SU-DHL-6 (cell line): ENCODE measurements at regions not wholly inside any gene's neighbourhood (a gene's known extent, or its start where the extent isn't known, plus 50 kb on each side); places are given as distances from the start of the nearest gene placed in this dataset.

Experiments used
- H2AFZ ChIP-seq: fragments of 200-600 bp; sonication (generic); 2 replicates; pipeline ENCODE4 v1.6.1; 2014; ENCODE audit warnings: low read depth, mild to moderate bottlenecking, moderate library complexity, mixed read lengths, antibody characterized with exemption, low read length; ENCODE audit not compliant: severe bottlenecking
- H3F3A ChIP-seq: fragments of 200-600 bp; shearing (Covaris generic); 2 replicates; pipeline ENCODE4 v1.6.0; 2016; ENCODE audit warnings: antibody characterized with exemption, mild to moderate bottlenecking; ENCODE audit not compliant: insufficient read depth
- H3K27ac ChIP-seq: fragments of 200-600 bp; sonication (generic); 2 replicates; pipeline ENCODE4 v1.5.1; 2016; ENCODE audit warnings: low read depth, mild to moderate bottlenecking, low read length, moderate library complexity, mixed read lengths
- H3K27me3 ChIP-seq: fragments of 200-600 bp; sonication (generic), shearing (Covaris generic); 2 replicates; pipeline ENCODE4 v1.6.0; 2014; ENCODE audit warnings: mild to moderate bottlenecking, low read length
- H3K36me3 ChIP-seq: fragments of 200-600 bp; sonication (generic); 2 replicates; pipeline ENCODE4 v1.6.1; 2014; ENCODE audit warnings: mild to moderate bottlenecking, low read length, mixed read lengths
- H3K4me2 ChIP-seq: fragments of 300-600, 200-600 bp; shearing (Covaris generic), sonication (generic); 2 replicates; pipeline ENCODE4 v1.6.0; 2014; ENCODE audit warnings: low read length, low read depth, mild to moderate bottlenecking; ENCODE audit not compliant: poor library complexity, severe bottlenecking
- H3K4me3 ChIP-seq: fragments of 200-600 bp; sonication (generic); 2 replicates; pipeline ENCODE4 v1.5.1; 2014; ENCODE audit warnings: antibody characterized with exemption, low read length, mild to moderate bottlenecking, mixed read lengths; ENCODE audit not compliant: insufficient read depth, poor library complexity, severe bottlenecking
- H3K79me2 ChIP-seq: fragments of 200-600 bp; sonication (generic); 2 replicates; pipeline ENCODE4 v1.6.1; 2014; ENCODE audit warnings: mild to moderate bottlenecking, low read length, moderate library complexity; ENCODE audit not compliant: insufficient read depth
- H3K9ac ChIP-seq: fragments of 200-600 bp; sonication (generic); 2 replicates; pipeline ENCODE4 v1.7.0; 2014; ENCODE audit warnings: mild to moderate bottlenecking, low read length
- H3K9me2 ChIP-seq: fragments of 200-600 bp; sonication (generic); replicated peaks from 2 replicates; pipeline ENCODE4 v1.6.1; 2014; ENCODE audit warnings: low read length; ENCODE audit not compliant: insufficient read depth
- H3K9me3 ChIP-seq: fragments of 200-600 bp; sonication (generic); 2 replicates; pipeline ENCODE4 v1.6.1; 2014; ENCODE audit warnings: low read length, mixed read lengths; ENCODE audit not compliant: insufficient read depth
- H4K20me1 ChIP-seq: fragments of 200-600 bp; sonication (generic); 2 replicates; pipeline ENCODE4 v1.6.1; 2014; ENCODE audit warnings: low read depth, mild to moderate bottlenecking, antibody characterized with exemption, low read length, moderate library complexity, mixed read lengths
- CTCF ChIP-seq: fragments of 200-600 bp; sonication (generic); IDR thresholded peaks from one replicate; pipeline ENCODE4 v1.5.1; 2017; ENCODE audit warnings: antibody characterized with exemption, mild to moderate bottlenecking, low read length, moderate library complexity; ENCODE audit not compliant: insufficient read depth, poor library complexity, severe bottlenecking
- EZH2phosphoT487 ChIP-seq: fragments of 200-600 bp; sonication (generic), shearing (Covaris generic); conservative IDR thresholded peaks from 2 replicates; pipeline ENCODE4 v1.6.1; 2018; ENCODE audit warnings: mild to moderate bottlenecking, antibody characterized with exemption, low read length, moderate library complexity, mixed read lengths

GRCh38 chr6:21898107-21898796 is 304.7 kb downstream of the SOX4 start:
- Histone ChIP-seq H3K4me3 (no peak overlapping the region), H3K9me3 (no peaks in the 10 kb centered on the region), H3K36me3 (no peaks in the 10 kb centered on the region), H3K9ac (no peak overlapping the region), H3K27me3 (0 out of 2 replicates have a peak, but pooled peaks cover 3% of the 10 kb centered on the region), H3K9me2 (no peaks in the 10 kb centered on the region), H3K27ac (no peak overlapping the region), H3K79me2 (no peaks in the 10 kb centered on the region), H2AFZ (no peak overlapping the region), H3F3A (no peaks in the 10 kb centered on the region), H4K20me1 (no peaks in the 10 kb centered on the region), H3K4me2 (no peak overlapping the region)
- TF ChIP-seq CTCF (no peak), EZH2phosphoT487 (no peak)

GRCh38 chr6:21899708-21900107 is 306.2 kb downstream of the SOX4 start:
- H3K36me3 ChIP-seq = no peaks in the 10 kb centered on the region
- TF ChIP-seq CTCF (no peak), EZH2phosphoT487 (no peak)

GRCh38 chr6:21900730-21901129 is 307.2 kb downstream of the SOX4 start:
- Histone ChIP-seq H3K27ac (no peak overlapping the region), H3K9me3 (no peaks in the 10 kb centered on the region), H3K4me2 (no peak overlapping the region), H3K79me2 (no peaks in the 10 kb centered on the region), H3K27me3 (no peaks in the 10 kb centered on the region), H4K20me1 (no peaks in the 10 kb centered on the region), H3K36me3 (no peaks in the 10 kb centered on the region), H2AFZ (no peak overlapping the region), H3K4me3 (no peak overlapping the region), H3K9ac (no peak overlapping the region), H3F3A (no peaks in the 10 kb centered on the region), H3K9me2 (no peaks in the 10 kb centered on the region)
- TF ChIP-seq CTCF (no peak), EZH2phosphoT487 (no peak)

More at GRCh38 chr6:21899708-21900107, 306.2 kb downstream of the SOX4 start:
- no peaks in the 10 kb centered on the region for H4K20me1 ChIP-seq
- no peak overlapping the region for H3K9ac ChIP-seq
- H3K79me2 ChIP-seq = no peaks in the 10 kb centered on the region
- H3K27ac ChIP-seq = no peak overlapping the region
- no peaks in the 10 kb centered on the region for H3F3A ChIP-seq
- no peaks in the 10 kb centered on the region for H3K9me2 ChIP-seq
- no peak overlapping the region for H3K4me2 ChIP-seq
- H3K9me3 ChIP-seq = no peaks in the 10 kb centered on the region
- no peaks in the 10 kb centered on the region for H3K27me3 ChIP-seq
- H2AFZ ChIP-seq = no peak overlapping the region
- no peak overlapping the region for H3K4me3 ChIP-seq
